Fibroblast of peridontal ligament (primary cell): ENCODE measurements at regions not wholly inside any gene's neighbourhood (a gene's known extent, or its start where the extent isn't known, plus 50 kb on each side); places are given as distances from the start of the nearest gene placed in this dataset.

Experiments
- DNase-seq: peaks from one replicate; pipeline ENCODE4 v3.0.0-alpha.2; 2010; ENCODE audit errors: extremely low read depth

DNA sequence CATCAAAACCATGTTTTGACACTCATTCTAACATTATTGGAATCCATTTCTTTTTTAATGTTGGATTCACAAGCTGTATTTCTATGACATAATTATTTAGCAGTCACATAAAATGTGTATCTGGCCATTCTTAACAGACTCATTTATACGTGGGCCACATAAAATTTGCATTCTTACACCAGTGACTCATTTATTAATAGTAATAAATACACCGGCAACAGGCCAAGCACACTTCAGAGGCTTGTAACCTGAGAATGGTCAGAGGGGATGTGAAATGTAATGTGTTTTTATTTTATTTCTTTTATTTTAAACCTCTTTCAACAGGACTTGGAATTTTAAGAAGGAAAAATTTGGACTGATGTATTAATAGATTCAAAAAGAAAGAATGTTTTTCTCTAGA, 384.9 kb upstream of the RARB start:
- no peak for DNase-seq

DNA sequence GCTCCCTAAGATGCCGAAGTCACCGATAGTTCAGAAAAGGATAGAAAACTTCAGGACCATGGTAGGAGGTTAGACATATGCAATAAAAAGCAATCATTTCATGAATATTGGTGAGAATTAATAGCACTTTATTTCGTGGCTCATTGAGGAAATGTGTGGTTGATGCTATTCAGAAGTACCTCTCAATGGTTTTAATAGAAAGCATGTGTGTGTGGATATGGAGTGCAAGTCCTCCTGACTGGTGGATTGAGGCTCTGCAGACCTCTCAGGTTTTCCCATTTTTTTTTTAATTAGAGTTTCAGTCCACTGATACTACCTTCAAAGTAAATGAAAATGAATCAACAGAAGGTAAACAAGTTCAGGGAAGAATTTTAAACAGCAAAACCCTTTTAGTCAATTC, 384.3 kb upstream of the RARB start:
- no peak for DNase-seq

DNA sequence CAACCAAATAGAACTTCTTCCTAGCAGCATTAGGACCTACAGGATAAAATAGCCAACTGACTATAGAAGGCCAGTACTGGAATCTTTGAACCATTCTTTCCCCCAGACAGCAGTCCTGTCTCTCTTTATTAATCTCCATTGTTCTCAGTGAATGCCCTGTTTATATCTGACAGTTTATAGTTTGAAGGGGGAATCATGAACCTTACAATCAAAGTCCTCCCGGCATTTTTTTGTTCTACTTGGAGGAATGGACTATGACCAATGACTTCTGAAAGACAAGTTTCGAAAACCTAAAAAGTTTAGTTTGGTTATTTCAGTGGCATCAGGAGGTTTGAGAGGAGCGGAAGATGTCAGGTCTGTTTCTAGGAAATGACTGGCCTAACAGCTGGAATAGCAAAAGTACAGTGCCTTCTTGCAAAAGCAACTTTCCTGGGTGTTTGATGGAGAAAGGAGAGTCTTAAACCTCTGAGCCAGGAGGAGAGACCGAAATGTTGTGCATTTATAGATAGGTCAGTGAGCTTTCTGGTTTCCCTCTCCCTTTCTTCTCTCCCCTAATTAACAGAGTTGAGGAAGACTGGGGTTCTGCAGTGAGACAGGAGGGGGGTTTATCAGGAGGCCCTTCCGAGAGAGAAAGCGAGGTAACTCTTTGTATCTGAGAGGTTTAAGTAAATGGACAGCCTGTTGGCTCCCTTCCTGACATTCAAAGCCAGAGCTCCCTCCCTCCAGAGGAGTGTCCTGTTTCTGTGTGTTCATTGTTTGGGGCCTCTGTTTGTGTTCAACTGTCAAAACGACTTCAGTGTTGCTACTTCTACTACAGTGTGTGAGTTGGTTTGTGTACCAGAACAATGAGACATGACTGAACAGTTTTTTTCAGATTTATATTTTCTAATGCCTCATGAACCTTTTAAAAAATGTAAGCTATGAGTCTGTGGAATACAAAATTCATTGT, 383.0 kb upstream of the RARB start:
- peak; percentile 7 for DNase-seq

DNA sequence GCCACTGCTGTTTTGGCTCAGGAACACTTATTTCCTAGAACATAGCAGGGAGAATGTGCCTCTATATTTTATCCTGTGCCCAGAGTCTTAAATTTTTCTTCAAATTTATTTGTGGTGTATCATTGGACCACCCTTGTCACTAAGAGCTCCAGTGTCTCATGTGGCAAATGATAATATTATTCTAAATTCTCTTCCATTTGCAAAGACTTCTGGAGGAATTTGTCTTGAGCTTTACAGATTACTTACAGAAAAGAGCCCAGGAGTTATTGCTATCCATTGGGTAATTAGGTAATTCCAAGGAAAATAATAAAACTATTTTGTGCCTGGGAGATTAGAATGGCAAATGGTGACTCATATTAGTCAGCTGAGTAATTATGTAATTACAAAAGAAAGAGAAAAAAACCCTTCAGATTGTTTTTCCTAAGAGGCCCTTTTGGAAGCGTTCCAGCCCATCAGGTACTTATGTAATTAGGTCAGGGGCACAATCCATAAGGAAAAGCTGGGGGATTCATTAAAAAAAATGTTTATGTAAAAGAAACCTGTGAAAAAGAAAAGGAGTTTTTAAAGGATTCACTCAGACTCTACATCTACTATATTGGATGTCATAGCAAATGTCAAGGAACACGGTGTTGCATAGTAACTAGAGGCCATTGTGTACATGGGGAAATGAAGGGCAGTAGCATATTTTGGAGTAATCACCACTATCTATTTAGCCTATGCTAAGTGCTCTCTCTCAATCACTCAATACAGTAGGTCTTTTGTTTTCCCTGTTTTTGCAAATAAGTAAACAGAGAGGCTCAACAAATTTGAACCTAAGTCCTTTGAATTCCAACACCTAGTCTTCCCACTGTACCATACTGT, 380.9 kb upstream of the RARB start:
- no peak for DNase-seq

DNA sequence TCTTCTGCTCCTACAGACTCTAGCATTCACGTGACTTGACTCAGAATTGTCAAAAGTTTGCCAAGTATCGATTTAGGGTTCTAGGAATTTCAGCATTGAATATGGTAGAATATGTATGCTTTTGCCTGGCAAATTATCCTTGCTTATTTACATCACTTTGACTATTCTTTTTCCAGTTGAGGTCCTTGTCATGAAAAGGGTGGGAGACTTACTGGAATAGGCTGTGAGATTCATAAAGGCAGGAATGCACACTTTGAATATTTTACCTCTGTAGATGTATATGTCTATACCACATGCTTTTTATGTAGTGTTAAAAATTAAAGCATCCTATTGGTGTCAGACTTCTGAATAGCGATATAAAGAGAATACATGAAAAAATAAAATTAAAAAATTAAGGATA, 378.8 kb upstream of the RARB start:
- no peak for DNase-seq

DNA sequence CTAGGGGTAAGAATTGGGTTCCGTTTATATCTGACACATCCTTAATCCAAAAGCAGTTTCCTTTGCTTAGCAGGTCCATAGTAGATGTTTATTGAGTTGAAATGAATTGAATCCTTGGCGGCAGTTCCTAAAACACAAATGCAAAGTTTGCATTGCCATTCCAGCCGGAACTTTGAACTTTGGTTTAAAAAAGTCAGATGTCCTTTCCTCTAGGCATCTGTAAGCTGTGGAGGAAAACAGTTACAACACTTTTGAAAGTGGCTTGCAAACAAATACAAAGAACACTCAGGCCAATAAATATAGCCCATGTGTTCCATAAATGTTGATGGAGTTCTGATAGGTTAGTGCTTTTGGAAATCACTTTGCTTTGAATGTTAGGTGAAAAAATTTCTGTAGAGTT, 374.7 kb upstream of the RARB start:
- DNase-seq: no peak

DNA sequence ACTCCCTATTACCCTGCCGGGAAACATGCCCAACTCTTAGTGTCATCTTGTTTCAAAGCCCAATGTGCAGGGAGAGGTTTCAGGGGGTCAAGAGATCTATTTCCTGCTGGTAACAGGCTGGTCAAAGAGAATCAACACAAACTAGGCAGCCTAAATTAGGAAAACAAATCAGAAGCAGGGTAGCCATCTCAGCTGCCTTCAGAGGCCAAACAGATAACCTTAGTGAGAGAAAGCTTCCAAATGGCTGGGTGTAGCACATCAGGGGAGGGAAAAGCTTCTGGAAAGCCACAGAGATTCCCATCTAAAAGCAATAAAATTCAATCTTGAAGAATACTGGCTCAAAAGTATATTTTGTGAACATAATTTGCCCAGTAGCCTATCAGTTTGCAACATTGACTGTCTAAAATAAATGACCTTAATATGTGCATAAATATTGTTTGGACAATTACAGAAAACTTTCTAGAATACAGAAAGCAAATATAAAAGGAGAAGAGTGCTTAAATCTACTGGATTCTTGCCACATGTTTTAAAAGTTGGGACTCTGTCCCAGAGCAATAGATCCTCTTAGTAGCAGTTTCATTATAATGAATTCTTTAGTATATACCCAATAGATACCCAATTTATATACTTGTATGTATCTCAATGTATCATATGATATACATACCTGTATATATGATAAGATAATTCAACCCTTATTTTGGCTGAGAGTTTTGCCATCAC, 371.9 kb upstream of the RARB start:
- DNase-seq: no peak

DNA sequence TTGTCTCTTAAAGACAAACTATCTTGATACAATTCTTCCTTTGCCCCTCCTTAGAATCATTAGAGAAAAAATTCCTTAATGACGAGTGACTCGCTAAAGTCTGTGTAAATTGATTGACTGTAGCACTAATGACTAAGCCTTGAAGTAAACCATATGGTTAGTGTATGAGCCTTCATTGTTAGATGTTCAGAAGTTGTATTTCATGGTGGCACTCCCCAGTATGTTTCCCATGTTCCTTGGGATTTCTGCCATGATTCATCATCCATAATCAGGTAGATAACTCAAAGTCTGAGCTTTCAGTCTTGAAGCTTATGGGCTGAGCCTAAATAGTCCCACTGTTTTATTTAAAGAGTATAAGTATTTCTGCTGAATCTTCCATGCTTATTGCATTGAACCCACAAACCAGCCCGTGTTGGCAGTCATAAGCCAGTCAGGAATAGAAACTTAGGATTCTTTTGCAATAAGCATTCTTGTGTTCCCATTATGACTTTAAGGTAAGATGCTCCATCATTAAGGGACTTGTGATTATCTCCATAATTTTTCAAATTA, 371.2 kb upstream of the RARB start:
- no peak for DNase-seq

DNA sequence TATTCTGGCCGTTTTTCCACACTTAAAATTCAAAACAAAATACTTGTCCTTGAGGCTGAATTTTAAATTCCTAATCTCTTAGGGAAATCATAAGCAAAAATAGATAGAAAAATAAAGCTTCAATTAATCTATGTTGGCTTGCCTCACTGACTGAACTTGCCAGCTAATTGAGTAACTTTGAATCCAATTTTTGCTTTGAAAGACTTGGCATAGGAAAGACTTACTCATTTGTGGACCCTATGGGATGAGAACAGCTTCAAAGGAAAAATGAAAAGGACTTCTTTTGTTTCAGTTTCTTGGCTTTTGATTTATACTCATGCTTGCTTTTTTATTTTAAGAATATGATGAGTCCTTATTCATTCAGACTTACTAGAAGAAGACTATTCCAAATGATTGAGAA, 370.7 kb upstream of the RARB start:
- DNase-seq: peak; percentile 29

DNA sequence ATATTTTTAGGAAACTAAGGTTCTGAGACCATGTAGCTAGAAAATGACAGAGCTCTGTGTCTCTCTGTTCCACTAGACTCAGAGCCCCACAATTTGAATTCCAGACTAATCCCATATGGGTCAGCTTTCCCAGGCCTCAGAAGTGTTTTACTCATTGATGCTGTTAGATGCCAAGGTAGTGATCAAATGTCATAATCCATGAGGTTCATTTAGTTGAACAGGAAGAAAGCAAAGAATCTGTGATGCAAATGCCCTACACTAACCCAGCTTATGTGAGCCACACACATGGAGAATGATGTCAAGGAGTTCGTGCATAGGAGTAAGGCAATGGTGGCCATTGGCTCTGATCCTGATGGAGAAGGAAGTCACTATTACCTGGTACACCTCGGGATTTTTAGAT, 363.4 kb upstream of the RARB start:
- no peak for DNase-seq

DNA sequence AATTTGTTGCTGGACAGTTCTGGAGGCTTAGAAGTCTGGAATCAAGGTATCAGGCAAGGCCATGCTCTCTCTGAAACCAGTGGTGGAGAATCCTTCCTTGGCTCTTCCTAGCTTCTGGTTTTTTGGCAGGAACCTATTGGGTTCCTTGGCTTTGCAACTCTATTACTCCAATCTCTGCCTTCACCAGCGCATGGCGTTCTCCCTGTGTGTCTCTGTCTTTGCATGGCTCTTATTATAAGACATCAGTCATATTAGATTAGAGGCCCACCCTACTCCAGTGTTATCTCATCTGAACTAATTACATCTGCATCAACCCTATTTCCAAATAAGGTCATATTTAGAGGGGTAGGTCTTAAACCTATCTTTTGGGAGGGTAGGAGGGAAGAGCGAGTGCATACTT, 358.1 kb upstream of the RARB start:
- no peak for DNase-seq

DNA sequence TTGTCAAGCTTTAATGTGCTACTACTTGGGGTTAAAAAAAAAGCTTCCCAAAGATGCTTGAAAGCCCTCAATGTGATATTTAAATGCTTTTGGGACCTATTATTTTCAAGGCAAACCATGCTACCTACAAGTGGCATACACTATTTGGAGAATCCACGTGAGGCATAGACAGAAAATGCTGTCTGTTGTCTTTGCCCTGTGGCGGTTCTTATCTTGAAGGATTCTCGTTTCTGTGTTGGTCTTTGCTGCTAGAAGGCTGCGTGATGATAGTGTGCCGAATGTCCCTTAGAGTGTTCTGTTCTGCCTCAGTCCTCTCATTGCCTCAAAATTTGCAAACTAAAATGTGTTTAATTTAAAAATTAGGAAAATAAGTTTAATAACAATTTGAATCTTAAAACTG, 356.2 kb upstream of the RARB start:
- DNase-seq: no peak

DNA sequence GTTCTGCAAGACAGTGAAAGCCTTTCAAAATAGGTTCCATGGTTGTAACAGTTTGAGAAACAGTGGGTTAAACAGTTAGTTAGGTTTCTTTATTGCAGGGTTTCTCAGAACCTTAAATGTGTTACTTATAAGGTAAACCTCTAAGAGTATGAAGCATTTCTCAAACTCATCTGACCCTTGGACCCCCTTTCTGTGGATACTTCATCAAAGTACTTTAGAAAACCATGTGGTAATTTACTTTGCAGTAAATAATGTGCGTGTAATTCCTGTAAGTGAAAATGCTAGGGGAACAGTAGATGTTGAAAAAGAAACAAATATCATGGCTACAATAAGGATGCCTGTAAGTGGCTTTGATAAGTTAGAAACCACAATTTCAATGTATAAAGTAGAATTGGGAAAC, 354.6 kb upstream of the RARB start:
- peak; percentile 6 for DNase-seq

DNA sequence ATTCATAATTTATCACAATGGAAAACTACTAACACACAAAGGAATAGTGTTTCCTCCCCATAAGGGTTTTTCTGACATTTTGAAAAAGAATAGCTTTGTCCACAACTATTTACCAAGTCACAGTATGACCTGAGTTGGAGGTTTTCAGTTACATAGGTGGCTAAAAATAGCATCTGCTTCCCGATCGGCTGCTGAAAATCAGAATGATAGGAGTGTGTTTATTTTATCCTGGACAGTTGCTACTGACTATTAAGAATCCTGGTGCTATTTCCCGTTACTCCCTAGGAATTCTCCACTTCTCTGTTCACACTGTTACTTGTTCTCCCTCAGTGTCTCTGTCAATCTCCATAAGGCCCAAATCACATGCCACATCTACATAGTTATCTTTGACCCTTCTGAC, 353.9 kb upstream of the RARB start:
- DNase-seq: no peak

DNA sequence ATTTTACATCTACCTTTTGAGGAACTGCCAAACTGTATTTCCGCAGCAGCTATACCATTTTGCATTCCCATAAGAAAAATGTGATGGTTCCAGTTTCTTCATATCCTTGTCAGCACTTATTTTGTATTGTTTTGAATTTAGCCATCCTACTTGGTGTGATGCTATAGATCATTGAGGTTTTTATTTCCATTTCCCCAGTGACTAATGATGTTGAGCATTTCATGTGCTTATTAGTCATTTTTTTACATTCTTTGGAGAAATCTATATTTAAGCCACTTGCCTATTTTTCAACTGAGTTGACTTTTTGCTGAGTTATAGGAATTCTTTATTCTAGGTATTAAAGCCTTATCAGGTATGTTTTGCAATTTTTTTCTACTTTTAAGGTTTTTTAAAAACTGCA, 347.6 kb upstream of the RARB start:
- DNase-seq: no peak

DNA sequence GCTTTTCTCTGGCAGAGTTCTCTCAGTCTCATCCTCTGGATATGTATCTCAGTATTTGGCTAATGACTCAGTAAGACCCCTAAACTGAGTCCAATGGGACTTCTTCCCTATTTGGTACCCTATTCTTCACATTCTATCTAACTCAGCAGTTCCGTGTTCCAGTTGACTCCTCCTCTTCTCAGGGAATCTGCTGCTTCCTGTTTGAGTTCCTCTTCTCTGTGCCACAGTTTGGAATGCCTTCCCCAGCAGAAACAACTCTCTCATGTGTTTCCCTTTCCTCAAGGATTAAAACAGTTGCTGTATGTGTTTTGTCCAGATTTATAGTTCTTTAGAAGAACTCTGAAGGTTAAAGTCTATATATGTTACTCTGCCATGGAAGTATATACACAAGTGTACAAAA, 344.0 kb upstream of the RARB start:
- DNase-seq: no peak

DNA sequence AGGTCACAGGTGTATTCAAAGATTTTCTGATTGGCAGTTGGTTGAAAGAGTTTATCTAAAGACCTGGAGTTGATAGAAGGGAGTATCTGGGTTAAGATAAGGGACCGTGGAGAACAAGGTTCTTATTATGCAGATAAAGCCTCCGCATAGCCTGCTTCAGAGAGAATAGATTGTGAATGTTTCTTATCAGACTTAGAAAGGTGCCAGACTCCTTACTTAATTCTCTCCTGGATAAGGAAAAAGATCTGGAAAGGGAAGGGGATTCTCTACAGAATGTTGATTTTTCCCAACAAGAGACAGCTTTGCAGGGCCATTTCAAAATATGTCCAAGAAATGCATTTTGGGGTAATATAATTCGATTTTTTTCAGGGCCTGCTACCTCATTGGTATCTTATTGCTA, 341.3 kb upstream of the RARB start:
- DNase-seq: no peak

DNA sequence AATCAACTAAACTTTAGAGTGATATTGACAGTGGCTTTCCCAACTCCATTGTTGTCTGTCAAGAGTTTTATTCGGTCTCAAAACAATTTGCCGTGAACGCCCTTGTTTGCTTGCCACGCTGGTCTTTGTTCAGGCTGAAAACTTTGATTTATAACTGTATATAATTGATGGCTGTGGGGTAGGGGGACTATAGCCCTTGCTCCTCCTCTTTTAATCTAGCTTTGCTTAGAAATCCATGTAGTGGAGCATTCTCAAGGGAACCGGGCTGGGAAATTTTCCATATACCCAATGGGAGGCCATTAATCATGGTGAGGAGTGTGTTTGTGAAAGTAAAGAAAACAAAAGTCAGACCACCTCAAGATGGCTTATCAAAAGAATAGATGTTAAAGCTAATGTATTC, 339.8 kb upstream of the RARB start:
- DNase-seq: no peak

DNA sequence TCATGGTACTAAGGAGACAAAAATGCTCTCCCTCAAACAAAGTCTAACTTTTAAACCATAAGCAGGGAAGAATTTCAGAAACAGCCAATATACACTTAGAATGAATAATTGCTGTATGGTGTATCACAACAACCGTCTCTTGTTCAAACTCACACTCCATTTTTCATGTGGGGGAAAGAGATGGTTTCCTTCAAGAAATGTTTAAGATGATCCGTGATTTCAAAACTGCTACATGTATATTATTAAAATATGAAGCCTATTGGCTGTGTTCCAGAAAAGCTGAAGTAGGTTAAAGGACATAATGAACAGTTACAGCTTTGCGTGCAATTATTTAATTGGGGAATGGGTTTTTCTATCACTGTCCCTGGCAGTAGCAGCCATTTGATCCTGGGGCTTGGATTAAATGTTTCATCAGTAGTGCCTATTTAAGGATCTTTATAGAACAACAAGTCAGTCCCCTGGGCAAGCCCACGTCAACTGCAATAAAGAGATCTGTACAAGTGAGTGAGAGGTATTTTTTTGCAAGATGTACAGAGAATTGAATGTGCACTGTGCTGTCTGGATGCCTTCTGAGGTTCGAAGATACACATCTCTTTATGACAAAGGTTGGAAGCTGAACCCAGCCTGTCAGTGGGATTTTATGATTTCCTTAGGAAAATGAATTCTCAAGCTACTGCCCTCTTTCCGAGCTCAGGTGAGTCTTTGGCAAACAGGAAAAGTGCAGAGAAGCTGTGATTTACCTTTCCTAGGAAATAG, 337.2 kb upstream of the RARB start:
- no peak for DNase-seq

DNA sequence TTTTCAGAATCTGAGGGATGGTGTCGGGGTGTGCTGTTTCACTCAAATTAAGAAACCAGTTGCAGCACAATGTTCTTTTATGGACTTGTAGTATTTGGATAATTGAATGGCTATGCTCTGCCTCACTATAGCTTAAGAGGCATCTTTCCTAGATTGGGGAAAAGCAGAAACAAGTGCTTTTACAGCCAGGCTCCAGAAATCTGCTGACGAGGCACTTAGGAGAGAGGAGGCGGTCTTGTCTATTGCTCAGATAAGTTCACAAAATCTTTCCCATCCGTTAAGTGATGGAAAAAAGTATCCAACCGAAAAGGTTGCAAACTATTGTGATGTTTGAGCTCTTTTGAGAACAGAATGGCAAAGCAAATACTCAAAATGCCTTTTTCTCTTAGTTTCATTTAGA, 336.1 kb upstream of the RARB start:
- no peak for DNase-seq

DNA sequence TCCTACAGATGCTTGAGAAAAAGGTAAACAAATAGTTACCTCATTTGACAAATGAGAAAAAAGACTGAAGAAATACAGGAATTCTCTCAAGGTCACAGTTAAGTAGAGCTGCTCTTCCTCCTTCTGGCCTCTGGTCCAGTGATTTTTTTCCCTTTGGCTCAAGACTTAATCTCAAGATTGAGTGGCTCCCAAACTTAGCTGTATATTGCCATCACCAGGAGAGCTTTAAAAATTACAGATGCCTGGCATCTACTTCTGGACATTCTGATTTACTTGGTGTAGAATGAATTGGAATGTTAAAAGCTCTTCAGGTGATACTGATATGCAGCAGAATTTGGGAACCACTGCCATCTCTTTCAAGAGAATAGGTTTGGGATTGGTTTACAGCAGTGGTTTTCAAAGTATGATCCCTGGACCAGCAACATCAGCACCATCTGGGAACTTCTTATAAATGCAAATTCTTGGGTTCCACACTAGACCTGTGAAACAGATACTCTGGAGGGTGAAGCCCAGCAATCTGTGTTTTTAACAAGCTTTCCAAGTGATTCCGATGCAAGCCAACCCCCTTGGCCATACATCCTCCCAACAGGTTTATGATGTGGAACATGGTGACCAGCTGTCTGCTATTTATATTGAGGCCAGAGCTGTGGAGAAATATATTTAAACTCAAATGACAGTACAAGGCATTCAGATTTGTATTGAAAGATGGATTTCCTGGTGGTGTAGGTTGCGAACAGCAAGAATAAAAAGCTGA, 333.0 kb upstream of the RARB start:
- peak; percentile 33 for DNase-seq
